GM21528 (cell line): ENCODE measurements at regions not wholly inside any gene's neighbourhood (a gene's known extent, or its start where the extent isn't known, plus 50 kb on each side); places are given as distances from the start of the nearest gene placed in this dataset.
"Not testable (repeated sequence)": the region's sequence is repeated elsewhere in the genome, so short reads cannot be mapped to it uniquely, and the experiment has no call there.

Experiments
- ATAC-seq: cut with Tn5 transposase; IDR thresholded peaks from one replicate; pipeline ENCODE4 v1.9.1; 2021; ENCODE audit warnings: mild to moderate bottlenecking, moderate library complexity; ENCODE audit not compliant: unreplicated experiment, low FRiP score

GRCh38 chr6:68239034-68239433 is 396.0 kb upstream of the ADGRB3 start:
- no peak for ATAC-seq

DNA sequence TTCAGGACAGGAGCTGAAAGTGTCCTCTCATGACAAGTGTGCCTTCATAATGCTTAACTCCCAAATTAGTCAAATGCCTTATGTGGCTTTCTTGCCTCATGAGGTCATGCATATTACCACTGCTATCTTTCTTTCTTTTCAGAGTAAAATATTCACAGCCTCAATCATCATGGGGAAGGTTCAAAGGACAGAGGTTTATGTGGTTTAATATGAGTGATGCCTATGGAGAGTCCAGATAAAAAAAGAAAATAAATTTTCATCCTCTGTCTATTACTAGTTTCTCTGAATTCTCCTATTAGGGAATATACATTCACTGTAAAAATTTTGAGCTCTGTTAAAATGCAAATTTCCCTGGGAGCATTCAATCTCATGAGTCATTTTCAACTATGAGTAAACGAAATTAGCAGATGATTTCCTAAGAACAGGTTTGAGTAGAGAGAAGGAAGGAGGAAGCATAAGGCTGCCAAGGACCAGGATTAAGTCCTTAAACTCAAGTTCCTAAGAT is 396.9 kb upstream of the ADGRB3 start:
- ATAC-seq: no peak

DNA sequence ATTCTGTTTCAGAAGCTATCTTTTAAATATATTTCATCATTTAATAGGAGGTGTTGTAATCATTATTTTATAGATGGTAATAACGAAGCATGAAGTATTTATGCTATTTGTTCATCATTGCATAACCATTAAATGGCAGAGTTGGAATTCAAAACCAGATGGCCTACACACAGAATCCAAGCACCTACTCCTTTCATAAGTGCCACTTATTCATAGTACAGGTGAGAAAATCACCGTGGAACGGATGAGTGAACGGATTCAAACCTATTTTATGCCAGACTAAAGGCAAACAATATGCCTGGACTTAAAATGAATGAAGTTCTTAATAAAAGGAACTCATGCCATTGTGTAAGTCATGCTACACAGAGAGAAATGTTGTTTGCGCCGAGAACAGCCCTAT is 397.9 kb upstream of the ADGRB3 start:
- no peak for ATAC-seq

- no peak for ATAC-seq
Observed at GRCh38 chr6:68235326-68235784, 399.7 kb upstream of the ADGRB3 start.

DNA sequence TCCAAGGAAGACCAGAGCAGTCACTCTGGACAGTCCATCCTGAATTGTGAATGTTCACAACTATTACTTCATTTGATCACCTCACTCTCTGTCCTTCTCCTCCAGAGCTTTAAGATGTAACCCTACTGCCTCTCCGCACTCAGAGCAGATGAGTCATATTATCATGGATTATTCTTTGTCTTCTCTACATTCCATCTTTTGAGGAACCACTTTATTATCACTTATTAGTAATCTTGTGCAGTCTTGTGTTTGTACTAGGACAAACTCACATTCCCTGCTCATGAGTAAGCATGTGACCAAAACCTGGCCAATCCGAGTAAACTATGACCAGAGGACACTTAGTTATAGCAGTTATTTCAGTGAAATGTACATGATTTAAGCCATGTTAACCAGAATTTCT is 401.5 kb upstream of the ADGRB3 start:
- ATAC-seq: no peak

GRCh38 chr6:68229566-68229965 is 405.5 kb upstream of the ADGRB3 start:
- no peak for ATAC-seq

- no peak for ATAC-seq
Observed at GRCh38 chr6:68226460-68226859, 408.6 kb upstream of the ADGRB3 start.

DNA sequence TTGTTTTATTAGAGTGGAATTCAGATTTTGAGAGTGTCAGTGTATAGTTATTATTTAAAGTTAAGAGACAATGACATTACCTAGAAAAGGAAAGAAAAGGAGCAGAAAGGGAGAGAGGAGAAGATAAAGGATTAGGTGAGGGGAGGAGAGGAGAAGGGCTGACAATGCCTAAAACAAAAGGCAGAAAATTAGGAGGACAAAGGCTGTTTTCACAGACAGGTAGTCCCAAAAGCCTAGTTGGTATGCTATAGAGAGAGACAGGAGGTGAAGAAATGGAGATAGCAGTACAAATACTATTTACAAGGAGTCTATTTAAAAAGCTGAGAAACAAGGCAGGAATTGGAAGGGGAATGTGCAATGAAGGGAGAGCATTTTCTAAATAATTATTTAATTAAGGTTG is 409.4 kb upstream of the ADGRB3 start:
- ATAC-seq: no peak

GRCh38 chr6:68211242-68211795 is 423.8 kb upstream of the ADGRB3 start:
- no peak for ATAC-seq

DNA sequence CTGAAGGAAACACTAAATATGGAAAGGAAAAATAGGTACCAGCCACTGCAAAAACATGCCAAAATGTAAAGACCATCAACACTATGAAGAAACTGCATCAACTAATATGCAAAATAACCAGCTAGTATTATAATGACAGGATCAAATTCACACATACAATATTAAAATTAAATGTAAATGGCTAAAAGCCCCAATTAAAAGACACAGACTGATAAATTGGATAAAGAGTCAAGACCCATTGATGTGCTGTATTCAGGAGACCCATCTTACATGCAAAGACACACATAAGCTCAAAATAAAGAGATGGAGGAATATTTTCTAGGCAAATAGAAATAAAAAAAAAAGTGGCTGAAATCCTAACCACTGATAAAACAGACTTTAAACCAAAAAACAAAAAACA is 427.5 kb upstream of the ADGRB3 start:
- not testable (repeated sequence) for ATAC-seq

DNA sequence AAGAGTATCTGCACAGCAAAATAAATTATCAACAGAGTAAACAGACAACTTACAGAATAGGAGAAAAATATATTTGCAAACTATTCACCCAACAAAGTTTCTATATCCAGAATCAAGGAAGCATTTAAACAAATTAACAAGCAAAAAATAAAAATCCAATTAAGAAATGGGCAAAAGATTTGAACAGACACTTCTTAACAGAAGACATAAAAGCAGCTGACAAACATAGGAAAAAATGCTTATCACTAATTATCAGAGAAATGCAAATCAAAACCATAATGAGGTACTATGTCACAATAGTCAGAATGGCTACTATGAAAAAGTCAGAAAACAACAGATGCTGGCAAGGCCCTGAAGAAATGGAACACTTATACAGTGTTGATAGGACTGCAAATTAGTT is 434.2 kb upstream of the ADGRB3 start:
- no peak for ATAC-seq

- no peak for ATAC-seq
Observed at GRCh38 chr6:68197356-68197755, 437.7 kb upstream of the ADGRB3 start.

DNA sequence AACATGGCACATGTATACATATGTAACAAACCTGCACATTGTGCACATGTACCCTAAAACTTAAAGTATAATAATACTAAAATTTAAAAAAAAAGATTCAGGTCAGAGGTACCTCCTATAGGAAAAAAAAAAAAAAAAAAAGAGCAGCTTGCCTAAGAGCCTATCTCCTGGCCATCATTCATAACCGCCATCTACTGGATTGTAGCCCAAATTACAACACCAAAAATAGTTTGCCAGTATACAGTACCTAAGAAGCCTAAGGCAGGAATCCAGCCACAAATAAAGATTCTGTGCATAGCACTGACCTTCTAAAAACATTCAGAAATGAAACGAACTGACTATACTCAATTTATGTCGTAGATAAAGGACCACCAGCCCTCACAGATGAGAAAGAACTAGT is 438.4 kb upstream of the ADGRB3 start:
- no peak for ATAC-seq

- not testable (repeated sequence) for ATAC-seq
Observed at GRCh38 chr6:68195753-68196152, 439.3 kb upstream of the ADGRB3 start.

GRCh38 chr6:68194846-68195478 is 440.1 kb upstream of the ADGRB3 start:
- no peak for ATAC-seq

DNA sequence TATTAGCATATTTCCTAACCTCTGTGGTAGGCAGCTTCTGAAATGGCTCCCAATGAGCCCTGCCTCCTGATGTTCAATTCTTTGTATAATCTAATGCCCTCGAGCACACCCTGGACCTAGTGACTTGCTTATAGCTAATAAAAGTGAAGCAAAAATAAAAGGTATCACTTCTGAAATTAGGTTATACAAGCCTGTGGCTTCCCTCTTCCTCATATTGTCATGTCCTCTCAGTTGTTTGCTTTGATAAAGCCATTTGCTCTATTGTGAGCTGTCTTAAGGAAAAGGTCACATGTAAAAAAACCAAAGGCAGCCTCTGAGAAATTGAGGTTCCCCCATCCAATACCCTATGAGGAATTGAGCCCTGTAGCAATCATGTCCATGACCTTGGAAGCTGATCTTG is 442.1 kb upstream of the ADGRB3 start:
- ATAC-seq: no peak

DNA sequence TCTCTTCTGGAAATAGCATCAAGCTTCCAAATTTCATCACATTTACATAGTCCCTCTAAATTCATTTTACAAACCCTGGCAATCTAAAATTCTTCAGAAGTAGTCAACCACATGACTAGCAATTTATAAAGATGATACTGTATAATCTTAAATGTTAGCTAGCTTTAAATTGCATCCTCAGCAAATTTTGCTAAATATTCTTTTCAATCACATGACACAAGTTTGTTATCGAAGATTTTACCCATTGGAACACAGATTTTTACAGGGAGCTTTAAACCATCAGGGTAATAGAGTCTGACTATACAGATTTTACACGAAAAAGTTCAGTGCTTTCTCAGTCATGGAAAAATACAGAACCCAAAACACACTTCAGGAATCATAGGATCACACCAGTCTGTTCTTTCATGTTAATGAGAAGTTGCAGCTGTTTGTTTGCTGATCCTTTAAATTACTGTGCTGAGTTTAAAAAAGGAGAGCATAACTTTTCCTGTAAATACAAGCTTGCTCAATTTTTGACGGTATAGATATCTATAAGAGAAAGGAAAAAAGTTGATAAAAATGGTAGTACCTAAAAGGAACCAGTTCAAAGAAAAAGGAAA is 445.8 kb upstream of the ADGRB3 start:
- no peak for ATAC-seq

- ATAC-seq: no peak
Observed at GRCh38 chr6:68186870-68187269, 448.2 kb upstream of the ADGRB3 start.

- no peak for ATAC-seq
Observed at GRCh38 chr6:68182386-68182785, 452.7 kb upstream of the ADGRB3 start.

DNA sequence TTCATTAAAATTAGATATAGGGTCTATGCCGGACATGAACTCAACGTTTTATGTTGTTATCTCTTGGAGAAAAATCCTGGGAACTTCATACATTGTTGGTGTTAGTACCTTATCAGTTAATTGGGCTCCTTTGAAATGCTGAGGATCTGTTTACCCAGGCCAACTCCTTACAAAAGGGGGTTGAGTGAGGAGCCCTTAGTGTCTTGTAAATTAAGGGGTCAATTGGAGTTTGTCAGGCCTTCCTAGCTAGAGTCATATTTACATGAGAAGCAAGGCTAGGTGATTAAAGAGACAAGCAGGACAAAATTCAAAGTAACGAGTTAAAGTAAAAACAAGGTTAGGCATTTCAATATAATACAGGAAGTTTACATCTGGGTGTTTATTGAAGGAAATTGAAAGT is 454.1 kb upstream of the ADGRB3 start:
- ATAC-seq: not testable (repeated sequence)

DNA sequence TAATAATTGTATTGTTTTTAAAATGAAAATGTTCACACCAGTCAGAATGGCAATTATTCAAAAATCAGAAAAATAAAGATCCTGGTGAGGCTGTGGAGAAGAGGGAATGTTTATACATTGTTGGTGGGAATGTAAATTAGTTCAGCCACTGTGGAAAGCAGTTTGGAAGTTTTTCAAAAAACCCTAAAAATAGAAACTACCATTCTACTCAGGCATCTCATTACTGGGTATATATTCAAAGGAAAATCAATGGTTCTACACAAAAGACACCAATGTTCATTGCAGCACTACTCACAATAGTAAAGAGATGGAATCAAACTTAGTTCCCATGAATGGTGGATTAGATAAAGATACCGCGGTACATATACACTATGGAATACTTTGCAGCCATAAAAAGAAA is 461.5 kb upstream of the ADGRB3 start:
- ATAC-seq: no peak

- ATAC-seq: no peak
Observed at GRCh38 chr6:68169922-68170321, 465.2 kb upstream of the ADGRB3 start.
